Adrenal gland (tissue), 5 donors: ENCODE measurements at regions not wholly inside any gene's neighbourhood (a gene's known extent, or its start where the extent isn't known, plus 50 kb on each side); places are given as distances from the start of the nearest gene placed in this dataset.

ENCODE experiments used
- CTCF ChIP-seq, 6 experiments: fragments of 450-650 bp in 4 of 6; fragments of 200-600 bp in 2 of 6; sonication (generic) in 1 of 6; IDR thresholded peaks; 1 replicate in 5 of 6; 2 replicates in 1 of 6; pipeline versions ENCODE4 v1.5.1 to v1.8.0; 2016 to 2021; ENCODE audit warnings: antibody characterized with exemption in 6 of 6, mild to moderate bottlenecking in 2 of 6, moderate library complexity in 1 of 6
- POLR2A ChIP-seq, 2 donors: fragments of 450-650 bp; IDR thresholded peaks; one replicate each; pipeline ENCODE4 v1.6.1; 2017; ENCODE audit warnings: antibody characterized with exemption in 2 of 2, mild to moderate bottlenecking in 2 of 2, moderate library complexity in 1 of 2
- donor health status: DM: no; HTN: no; CAD: no.

- TF ChIP-seq CTCF (IDR thresholded peaks at IDR 0.05) (no peak), POLR2A (IDR thresholded peaks at IDR 0.05) (no peak)
Measured at GRCh38 chr3:40739971-40740370, 215.2 kb downstream of the ZNF621 start.
